SIG-M5 treated with dmso at 0.1 percent for 504 hours (cell line): ENCODE measurements at regions not wholly inside any gene's neighbourhood (a gene's known extent, or its start where the extent isn't known, plus 50 kb on each side); places are given as distances from the start of the nearest gene placed in this dataset.
"Not testable (repeated sequence)": the region's sequence is repeated elsewhere in the genome, so short reads cannot be mapped to it uniquely, and the experiment has no call there.

Experiments
- DNase-seq: peaks from one replicate; lab custom pipeline; 2025; ENCODE audit not compliant: unreplicated experiment; lab: John Stamatoyannopoulos, UW

DNA sequence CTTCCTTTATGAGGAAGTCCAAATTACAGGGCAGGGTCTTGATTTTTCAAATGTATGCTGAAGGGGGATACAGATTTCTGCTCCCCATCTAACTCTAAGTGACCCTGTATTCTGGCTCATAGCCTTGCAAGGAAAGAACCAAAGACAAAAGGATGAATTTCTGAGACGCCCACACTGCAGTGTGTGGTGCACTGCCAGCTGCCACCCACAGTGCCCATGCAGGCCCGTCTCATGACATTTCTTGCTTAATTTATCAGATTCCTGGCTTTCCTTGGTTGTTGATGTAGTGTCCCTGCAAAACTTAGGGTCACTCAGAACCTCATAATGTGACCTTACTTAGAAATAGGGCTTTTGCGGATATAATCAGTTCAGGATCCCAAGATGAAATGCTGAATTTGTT lies 68.0 kb downstream of the CBLN4 start:
- no peak for DNase-seq

DNA sequence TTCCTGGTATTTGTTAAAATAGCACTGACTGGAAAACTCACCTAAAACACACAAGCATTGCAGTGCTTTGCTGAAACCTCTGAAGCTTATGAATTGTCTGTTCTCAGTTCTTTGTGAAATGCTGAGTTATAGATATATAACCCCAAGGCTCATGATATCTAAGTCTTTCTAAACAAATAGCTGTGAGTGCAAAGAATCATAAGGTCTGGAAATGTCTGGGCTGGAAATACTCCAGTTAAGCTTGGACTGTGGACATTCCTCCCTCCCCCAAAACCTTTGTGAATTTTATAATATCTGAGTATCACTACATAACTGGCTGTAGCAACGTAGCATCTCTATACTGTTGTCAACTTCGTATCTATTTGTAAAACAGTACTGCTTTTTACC lies 69.1 kb downstream of the CBLN4 start:
- no peak for DNase-seq

GRCh38 chr20:55935448-55936208 lies 69.7 kb downstream of the CBLN4 start:
- no peak for DNase-seq

DNA sequence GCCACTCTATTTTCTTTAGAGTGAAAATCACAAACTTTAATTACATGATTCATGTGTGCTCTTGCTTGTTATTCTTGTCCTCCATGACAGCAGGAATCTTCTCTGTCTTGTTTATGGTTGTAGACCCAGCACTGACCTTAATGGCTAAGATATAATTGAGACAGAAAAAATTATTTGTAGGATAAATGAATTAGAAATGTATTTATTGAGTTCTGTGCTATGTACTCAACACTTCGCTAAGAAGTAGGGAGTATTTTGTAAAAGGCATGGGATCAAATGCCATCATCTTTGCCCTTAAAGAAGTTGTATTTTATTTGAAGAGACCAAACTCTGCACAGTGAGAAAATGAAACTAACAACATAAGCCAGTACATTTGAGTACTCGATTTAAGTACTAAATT lies 71.2 kb downstream of the CBLN4 start:
- no peak for DNase-seq

DNA sequence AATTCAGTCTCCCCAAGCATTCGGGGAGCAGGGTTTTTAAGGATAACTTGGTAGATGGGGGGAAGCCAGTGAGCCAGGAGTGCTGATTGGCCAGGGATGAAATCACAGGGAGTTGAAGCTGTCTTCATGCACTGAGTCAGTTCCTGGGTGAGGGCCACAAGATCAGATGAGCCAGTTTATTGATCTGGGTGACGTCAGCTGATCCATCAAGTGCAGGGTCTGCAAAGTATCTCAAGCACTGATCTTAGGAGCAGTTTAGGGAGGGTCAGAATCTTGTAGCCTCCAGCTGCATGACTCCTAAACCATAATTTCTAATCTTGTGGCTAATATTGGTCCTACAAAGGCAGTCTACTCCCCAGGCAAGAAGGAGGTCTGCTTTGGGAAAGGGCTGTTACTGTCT lies 74.4 kb downstream of the CBLN4 start:
- not testable (repeated sequence) for DNase-seq

DNA sequence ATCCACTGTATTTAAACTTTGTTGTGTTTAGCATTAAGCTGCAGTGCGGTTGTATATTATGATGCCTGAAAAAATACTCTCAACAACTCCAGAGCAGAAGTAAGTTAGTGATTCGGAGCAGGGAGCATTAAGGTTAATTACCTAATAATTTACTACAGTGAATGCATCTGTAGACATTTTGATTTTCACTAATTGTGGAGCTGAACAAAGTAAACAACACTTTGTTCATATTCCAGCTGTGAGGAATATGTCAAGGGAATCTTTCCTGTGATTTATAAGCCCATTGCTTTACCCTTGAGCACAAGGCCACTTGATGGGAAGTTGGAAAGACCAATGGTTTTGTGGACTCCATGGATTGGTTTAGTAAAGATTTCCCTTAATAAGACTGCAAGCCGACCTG lies 77.1 kb downstream of the CBLN4 start:
- DNase-seq: no peak

- no peak for DNase-seq
These were observed 85.4 kb downstream of the CBLN4 start for GRCh38 chr20:55919956-55920355.

GRCh38 chr20:55919319-55919718 lies 86.0 kb downstream of the CBLN4 start:
- DNase-seq: no peak

DNA sequence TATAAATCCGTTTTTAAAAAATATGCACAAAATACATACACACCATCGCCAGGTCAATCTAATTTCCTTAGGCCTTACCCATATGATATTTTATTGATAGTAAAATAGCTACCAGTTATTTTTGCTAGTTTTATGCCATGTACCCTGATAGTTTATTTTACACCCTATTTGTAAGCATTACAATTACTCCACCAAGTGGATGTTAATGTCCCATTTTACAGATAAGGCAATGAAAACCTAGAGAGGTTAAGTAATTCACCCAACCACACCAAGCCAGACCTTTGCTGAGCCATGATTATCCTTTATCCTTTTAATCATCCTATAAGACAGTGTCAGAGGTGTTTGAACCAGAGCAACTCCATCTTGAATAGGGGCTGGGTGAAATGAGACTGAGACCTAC lies 86.8 kb downstream of the CBLN4 start:
- DNase-seq: no peak

GRCh38 chr20:55893031-55893430 lies 112.3 kb downstream of the CBLN4 start:
- no peak for DNase-seq

DNA sequence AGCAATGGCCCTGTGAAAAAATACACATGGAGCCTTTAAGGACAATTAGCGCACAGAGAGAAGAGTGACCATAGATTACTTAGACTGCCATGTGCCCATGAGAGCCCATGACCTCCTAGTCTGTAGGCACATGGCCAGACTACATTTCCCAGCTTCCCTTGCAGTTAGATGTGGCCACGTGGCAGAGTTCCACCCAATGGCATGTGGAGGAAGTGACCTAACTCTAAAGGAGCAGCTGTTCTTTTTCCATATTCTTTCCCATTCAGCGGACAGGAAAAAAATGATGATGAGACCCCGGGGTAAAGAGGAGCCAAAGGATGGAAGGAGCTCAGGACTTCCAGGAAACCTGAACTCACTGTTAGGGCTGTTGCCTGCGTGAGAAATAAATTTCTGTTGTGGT lies 116.6 kb downstream of the CBLN4 start:
- no peak for DNase-seq

DNA sequence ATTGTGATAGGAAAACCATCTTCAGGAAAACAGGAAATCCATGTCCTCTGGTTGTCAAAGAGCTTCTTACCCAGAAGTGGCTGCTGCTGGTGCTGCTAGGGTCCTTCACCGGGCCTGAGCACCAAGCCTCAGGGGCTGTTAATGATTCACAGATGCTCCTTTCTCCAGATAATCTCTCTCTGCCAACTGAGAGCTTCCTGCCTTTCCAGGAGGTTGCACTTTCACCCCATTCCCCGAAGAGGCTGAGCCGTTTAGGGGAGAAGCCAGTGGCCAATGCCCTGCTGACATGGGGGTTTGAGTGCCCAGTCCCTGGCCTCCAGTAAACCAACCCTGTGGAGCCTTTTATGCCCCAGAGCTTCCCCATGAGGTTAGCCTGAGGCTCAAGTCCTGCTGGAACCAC lies 122.4 kb downstream of the CBLN4 start:
- DNase-seq: no peak

- no peak for DNase-seq
These were observed 123.0 kb downstream of the CBLN4 start for GRCh38 chr20:55882286-55882685.

DNA sequence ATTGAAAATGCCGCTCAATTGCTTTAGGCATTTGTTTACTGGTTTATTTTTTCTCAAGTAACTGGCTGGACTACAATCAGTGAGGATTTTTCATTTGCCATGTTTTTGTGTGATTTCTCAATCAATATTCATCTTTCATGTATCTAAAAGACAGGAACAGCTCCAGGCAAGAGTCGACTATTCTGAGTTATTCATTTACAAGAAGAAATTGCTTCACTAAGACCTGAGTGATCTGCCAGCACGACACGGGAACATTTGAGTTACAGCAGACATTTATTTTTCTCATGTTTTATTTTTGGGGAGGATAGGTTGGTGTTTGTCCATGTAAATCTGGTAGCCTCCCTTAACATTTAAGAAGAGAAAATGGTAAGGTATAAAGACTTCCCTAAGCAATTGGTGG lies 124.1 kb downstream of the CBLN4 start:
- DNase-seq: no peak

DNA sequence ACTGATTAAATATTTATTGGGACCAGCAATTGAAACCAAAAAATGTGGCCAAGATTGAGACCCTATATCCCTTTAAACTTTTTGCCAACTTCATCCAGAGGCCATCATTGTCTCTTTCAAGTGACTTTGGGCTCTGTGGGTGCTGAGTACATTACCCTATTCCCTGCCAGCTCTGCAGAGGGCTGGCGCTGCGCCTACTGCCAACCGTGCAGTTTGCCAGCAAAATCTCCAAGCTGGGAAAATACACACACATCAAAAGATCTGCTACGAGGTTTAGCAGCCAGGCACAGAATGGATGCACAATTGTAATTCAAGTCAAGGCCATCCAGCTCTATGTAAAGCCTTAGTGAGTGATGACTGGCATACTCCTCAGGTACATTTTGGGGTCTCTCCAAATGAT lies 125.0 kb downstream of the CBLN4 start:
- no peak for DNase-seq

DNA sequence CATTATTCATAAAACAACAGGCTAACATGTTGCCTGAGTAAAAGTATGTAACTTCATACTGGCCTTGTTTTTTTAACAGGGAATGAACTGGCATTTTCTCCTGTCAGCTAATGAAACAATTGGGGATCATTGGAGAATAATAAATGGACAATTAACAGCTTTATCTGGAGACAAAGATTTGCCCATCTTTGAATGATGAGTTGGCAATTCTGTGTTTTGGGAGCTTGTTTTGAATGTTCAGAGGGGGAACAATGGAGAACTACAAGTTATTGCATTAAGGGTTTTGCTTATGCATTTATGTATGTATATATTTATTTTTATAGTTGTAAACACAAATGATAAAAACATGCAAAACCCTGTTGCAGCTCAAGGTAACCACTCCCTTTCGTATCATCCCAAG lies 150.3 kb downstream of the CBLN4 start:
- DNase-seq: no peak

GRCh38 chr20:55830121-55830827 lies 175.0 kb downstream of the CBLN4 start:
- no peak for DNase-seq

GRCh38 chr20:55805138-55805537 lies 200.2 kb downstream of the CBLN4 start:
- no peak for DNase-seq

GRCh38 chr20:55800552-55801245 lies 204.6 kb downstream of the CBLN4 start:
- DNase-seq: no peak

- DNase-seq: no peak
These were observed 211.3 kb downstream of the CBLN4 start for GRCh38 chr20:55793986-55794385.

DNA sequence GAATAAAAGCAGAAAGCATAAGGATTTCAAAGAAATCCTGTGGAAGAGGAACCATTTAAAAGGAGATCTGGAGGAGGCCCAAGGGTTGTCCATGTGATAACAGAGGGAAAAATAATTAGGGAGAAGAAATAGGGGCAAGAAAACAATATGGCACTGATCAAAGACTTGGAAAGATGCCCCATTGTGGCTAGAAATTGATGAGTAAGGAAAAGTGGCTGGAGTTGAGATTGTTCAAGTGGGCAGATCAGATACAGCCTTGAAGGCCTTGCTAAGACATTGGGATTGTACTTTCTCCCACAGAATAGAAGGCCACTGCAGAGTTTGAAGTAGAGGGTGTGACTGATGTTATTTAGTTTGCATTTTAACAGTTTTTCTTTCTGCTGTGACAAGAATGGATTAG lies 213.3 kb downstream of the CBLN4 start:
- DNase-seq: no peak

DNA sequence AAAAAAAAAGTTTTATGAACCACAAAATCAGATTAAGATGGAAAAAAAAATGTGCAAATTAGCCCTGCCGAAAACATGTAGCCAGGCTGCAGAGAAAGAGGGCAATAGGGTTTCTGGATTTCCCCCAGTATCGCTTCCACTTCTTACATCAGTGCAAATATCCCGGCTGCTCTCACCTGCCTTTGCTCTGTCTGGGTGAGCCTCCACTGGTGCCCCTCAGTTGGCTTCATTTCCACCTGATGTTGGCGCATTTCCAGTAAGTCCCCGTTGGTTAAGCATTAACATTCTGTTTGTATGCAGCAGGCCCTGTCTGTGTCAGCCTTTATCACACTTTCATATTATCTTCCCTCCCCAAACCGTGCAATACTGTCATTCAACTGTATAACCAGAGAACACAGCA lies 215.1 kb downstream of the CBLN4 start:
- DNase-seq: no peak
